ENCODE measurements at regions not wholly inside any gene's neighbourhood (a gene's known extent, or its start where the extent isn't known, plus 50 kb on each side); places are given as distances from the start of the nearest gene placed in this dataset.

DNA sequence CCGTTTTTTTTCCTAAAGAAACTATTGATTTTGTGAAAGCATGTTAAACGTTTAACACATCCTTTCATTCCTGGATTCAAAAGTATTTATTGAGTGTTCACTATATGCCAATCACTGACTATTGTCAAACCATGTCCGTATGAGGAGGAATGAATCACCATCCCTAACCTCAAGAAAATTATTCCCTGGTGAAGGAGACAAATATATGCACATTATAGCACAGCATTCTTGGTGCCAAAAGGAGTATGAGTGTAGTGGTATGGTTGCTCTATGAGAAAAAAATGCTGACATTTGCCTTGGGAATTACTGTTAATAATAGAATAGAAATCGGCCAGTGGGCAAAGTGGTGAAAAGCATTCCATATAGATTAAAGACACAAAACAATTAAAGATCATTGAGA, 1390.1 kb downstream of the MRPL39 start:
- ATAC-seq (no peak), DNase-seq (no peak)
- intact Hi-C loops (cut with DNase I): no loop called here
- Histone ChIP-seq H3K4me1 (ENCODE audit: control insufficient read depth, insufficient read depth, low read length) (no peaks in the 10 kb centered on the region), H3K27ac (ENCODE audit: low read length) (no peak overlapping the region), H3K9me3 (ENCODE audit: control insufficient read depth, low read length) (no peaks in the 10 kb centered on the region), H3K27me3 (ENCODE audit: control insufficient read depth, insufficient read depth) (no peaks in the 10 kb centered on the region), H3K4me3 (ENCODE audit: low read length) (no peak overlapping the region)
- WGBS: 67% methylated on average over 4 of the region's 4 CpGs

DNA sequence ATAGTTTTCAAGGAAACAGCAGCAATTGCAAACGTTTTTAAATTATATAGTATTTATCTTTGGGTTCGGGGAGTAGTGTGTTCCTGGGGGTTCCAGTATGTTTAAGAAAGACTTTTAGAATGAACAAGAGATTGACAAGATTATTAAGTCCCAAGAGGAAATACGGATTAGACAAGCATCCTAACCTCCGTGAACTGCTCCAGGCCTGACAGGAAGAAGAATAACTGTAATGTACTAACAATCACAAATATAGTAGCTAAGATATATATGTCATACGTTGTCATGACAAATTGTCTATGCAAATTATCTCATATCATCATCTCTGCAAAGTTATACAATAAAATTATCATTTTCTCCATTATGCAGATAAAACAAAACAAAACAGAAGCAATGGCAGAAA, 1397.2 kb downstream of the MRPL39 start:
- no peak for ATAC-seq
- intact Hi-C loops (cut with DNase I): no loop called here
- DNase-seq: no peak
- Histone ChIP-seq H3K4me1 (ENCODE audit: control insufficient read depth, insufficient read depth, low read length) (no peaks in the 10 kb centered on the region), H3K4me3 (ENCODE audit: low read length) (no peak overlapping the region), H3K27ac (ENCODE audit: low read length) (no peak overlapping the region), H3K27me3 (ENCODE audit: control insufficient read depth, insufficient read depth) (no peaks in the 10 kb centered on the region), H3K9me3 (ENCODE audit: control insufficient read depth, low read length) (no peaks in the 10 kb centered on the region)
- 66% methylated on average over 5 of the region's 5 CpGs for WGBS

DNA sequence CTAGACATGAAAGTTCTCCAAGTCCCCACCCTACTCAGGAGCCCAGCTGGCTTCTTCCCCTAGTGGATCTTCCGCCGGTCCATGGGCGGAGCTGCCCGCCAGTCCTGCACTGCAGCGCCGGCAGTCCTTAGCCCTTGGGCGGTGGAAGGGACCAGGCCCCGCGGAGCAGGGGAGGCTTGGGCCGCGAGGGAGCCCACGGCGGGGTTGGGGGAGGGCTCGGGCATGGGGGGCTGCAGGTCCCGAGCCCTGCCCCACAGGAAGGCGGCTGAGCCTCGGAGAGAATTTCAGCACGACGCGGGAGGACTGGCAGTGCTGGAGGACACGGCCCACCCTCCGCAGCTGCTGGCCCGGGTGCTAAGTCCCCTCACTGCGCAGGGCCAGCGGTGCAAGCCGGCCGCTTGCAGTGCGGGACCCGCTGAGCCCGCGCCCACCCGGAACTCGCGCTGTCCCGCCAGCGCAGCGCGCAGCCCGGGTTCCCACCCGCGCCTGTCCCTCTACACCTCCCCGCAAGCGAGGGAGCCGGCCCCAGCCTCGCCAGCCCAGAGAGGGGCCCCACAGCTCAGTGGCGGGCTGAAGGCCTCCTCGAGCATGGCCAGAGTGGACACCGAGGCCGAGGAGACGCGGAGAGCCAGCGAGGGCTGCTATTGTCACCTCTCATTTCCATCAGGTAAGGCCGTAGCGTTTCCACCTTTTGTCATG, 1398.6 kb downstream of the MRPL39 start:
- DNase-seq (peak in 1 of 3 donors; percentile 48), ATAC-seq (peak in 1 of 2 donors; percentile 21)
- no peaks in the 10 kb centered on the region for H3K4me1 ChIP-seq (ENCODE audit: control insufficient read depth, insufficient read depth, low read length)
- H3K27ac ChIP-seq (ENCODE audit: low read length): no peak overlapping the region
- intact Hi-C loops (cut with DNase I): no loop called here
- H3K4me3 ChIP-seq (ENCODE audit: low read length): no peak overlapping the region
- no peaks in the 10 kb centered on the region for H3K9me3 ChIP-seq (ENCODE audit: control insufficient read depth, low read length)
- H3K27me3 ChIP-seq (ENCODE audit: control insufficient read depth, insufficient read depth): no peaks in the 10 kb centered on the region
- WGBS: 95% methylated on average over 54 of the region's 54 CpGs

DNA sequence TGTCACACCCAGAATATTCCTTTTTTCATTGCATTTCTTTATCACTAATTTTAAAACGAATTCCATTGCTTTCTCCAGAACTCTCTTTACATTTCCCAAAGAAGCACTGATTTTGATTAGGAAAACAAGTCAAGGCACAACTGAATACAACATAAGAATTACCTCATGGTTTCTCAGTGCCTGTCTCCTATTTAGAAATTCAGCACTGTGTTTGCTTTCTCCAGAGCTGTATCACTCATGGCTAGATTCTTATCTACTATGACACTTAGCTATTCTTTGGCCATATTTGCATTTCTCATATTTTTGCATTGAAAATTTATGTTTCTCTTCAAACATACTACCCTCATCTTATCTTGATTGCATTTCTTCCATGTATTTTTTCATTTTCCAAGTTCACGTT, 1402.0 kb downstream of the MRPL39 start:
- intact Hi-C loops (cut with DNase I): no loop called here
- Histone ChIP-seq H3K27ac (ENCODE audit: low read length) (no peak overlapping the region), H3K27me3 (ENCODE audit: control insufficient read depth, insufficient read depth) (no peaks in the 10 kb centered on the region), H3K4me3 (ENCODE audit: low read length) (no peak overlapping the region), H3K4me1 (ENCODE audit: control insufficient read depth, insufficient read depth, low read length) (no peaks in the 10 kb centered on the region), H3K9me3 (ENCODE audit: control insufficient read depth, low read length) (no peaks in the 10 kb centered on the region)
- no peak for ATAC-seq
- DNase-seq: no peak
- WGBS: 47% methylated on average over 2 of the region's 2 CpGs

DNA sequence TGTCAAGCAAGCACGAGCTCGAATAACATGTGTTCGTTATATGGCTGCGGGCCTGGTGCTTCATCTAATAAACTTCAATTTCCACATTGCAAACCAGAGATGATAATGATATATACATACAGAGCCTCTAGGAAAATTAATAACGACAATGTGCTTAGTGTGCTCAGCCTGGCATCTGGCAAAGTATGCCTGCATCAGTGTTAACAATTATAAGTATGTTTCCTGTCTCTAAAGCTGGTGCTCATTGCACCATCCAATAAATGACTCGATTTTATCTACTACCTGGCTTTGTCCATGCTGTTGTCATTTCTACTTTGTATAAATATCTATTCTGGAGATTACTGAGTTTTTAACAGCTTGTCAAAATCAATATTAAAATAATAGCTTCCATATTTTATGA, 1402.6 kb downstream of the MRPL39 start:
- H3K4me3 ChIP-seq (ENCODE audit: low read length): no peak overlapping the region
- WGBS: 77% methylated on average over 6 of the region's 6 CpGs
- DNase-seq (no peak), ATAC-seq (no peak)
- H3K27me3 ChIP-seq (ENCODE audit: control insufficient read depth, insufficient read depth): no peaks in the 10 kb centered on the region
- no peaks in the 10 kb centered on the region for H3K9me3 ChIP-seq (ENCODE audit: control insufficient read depth, low read length)
- intact Hi-C loops (cut with DNase I): no loop called here
- no peaks in the 10 kb centered on the region for H3K4me1 ChIP-seq (ENCODE audit: control insufficient read depth, insufficient read depth, low read length)
- no peak overlapping the region for H3K27ac ChIP-seq (ENCODE audit: low read length)

DNA sequence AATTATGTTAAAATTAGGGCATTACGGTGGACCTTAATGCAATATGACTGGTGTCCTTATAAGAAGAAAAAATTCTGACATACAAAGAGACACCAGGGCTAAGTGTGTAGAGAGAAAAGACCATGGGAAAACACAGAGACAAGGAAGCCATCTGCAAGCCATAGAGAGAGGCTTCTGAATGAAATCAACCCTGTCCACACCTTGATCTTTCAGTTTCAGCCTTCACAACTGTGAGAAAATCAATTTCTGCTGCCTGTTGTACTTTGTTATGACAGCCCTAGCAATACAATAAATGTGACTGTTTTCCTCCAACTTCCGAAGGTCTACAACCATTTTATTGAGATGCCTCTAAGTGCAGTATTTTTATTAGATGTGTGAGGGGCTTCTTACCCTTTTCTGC, 1407.2 kb downstream of the MRPL39 start:
- intact Hi-C loops (cut with DNase I): no loop called here
- Histone ChIP-seq H3K9me3 (ENCODE audit: control insufficient read depth, low read length) (no peaks in the 10 kb centered on the region), H3K4me3 (ENCODE audit: low read length) (no peak overlapping the region), H3K27ac (ENCODE audit: low read length) (no peak overlapping the region), H3K27me3 (ENCODE audit: control insufficient read depth, insufficient read depth) (no peaks in the 10 kb centered on the region), H3K4me1 (ENCODE audit: control insufficient read depth, insufficient read depth, low read length) (no peaks in the 10 kb centered on the region)
- WGBS: 91% methylated on average over 2 of the region's 2 CpGs
- DNase-seq: no peak
- no peak for ATAC-seq

DNA sequence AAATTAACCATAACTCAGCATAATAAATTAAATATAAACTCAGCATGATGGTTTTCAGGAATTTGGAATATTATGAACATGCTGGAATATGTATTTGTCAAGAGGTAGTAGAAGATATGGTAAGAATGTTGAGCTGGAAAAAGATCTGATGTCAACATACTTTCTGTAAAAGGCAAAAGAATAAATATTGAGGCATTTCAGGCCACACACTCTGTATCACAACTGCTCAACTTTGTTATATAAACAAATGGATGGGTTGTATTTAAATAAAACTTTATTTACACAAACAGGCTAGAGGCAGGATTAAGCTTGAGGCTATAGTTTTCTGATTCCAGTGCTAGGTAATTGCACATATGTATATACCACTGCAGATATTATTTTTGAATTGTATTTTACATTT, 1409.4 kb downstream of the MRPL39 start:
- Histone ChIP-seq H3K27ac (ENCODE audit: low read length) (no peak overlapping the region), H3K27me3 (ENCODE audit: control insufficient read depth, insufficient read depth) (no peaks in the 10 kb centered on the region), H3K4me1 (ENCODE audit: control insufficient read depth, insufficient read depth, low read length) (no peaks in the 10 kb centered on the region), H3K4me3 (ENCODE audit: low read length) (no peak overlapping the region), H3K9me3 (ENCODE audit: control insufficient read depth, low read length) (no peaks in the 10 kb centered on the region)
- no peak for DNase-seq
- no peak for ATAC-seq
- intact Hi-C loops (cut with DNase I): no loop called here

DNA sequence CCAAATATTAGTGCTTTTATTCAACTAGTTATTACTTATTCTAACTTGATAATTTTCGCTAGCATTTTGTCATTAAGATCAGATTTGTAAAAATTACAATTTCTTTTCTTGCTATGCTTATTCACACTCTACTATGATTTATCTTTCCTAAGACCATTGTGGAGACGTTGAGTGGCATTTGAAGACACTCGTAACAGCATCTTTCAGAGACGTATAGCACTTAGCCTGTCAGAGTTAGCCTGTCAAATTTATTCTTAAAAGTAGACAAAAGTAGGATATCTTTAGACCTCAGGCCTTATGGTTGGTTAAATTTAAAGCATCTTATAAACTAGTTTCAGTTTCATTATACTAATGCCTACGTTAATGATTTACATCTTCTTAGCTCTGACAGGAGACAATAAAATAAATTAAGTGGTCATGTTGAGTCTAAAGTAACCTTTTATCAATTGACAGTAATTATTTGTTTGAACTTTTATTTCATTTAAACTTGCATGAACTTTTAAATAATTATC, 1410.1 kb downstream of the MRPL39 start:
- WGBS: 82% methylated on average over 5 of the region's 5 CpGs

DNA sequence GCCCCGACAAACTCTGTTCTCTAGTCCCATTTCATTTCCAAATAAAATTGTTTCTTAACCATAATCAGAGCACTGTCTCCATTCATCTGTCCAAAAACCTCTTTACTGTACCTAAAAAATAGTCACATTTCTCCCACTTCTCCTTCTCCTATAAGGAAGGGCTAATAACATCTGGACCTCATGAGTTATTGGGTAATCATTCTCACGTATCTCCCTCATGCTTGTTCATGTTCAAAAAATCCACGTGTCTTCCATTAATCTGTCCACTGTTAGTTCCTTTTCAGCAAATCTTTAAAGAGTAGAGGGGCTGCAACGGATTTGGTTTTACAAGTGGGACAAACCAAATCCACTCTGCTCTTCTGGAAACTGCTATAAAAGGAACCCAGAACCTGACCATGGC, 1418.8 kb downstream of the MRPL39 start:
- ATAC-seq (no peak), DNase-seq (no peak)
- intact Hi-C loops (cut with DNase I): no loop called here
- H3K27me3 ChIP-seq (ENCODE audit: control insufficient read depth, insufficient read depth): no peaks in the 10 kb centered on the region
- H3K4me1 ChIP-seq (ENCODE audit: control insufficient read depth, insufficient read depth, low read length): no peaks in the 10 kb centered on the region
- no peak overlapping the region for H3K4me3 ChIP-seq (ENCODE audit: low read length)
- no peaks in the 10 kb centered on the region for H3K9me3 ChIP-seq (ENCODE audit: control insufficient read depth, low read length)
- H3K27ac ChIP-seq (ENCODE audit: low read length): no peak overlapping the region
- 62% methylated on average over 4 of the region's 4 CpGs for WGBS

More for the DNA sequence above, 1410.1 kb downstream of the MRPL39 start:
- Histone ChIP-seq H3K4me3 (ENCODE audit: low read length) (no peak overlapping the region), H3K9me3 (ENCODE audit: control insufficient read depth, low read length) (no peaks in the 10 kb centered on the region), H3K27me3 (ENCODE audit: control insufficient read depth, insufficient read depth) (no peaks in the 10 kb centered on the region), H3K4me1 (ENCODE audit: control insufficient read depth, insufficient read depth, low read length) (no peaks in the 10 kb centered on the region), H3K27ac (ENCODE audit: low read length) (no peak overlapping the region)
- DNase-seq (no peak), ATAC-seq (no peak)
- intact Hi-C loops (cut with DNase I): no loop called here

DNA sequence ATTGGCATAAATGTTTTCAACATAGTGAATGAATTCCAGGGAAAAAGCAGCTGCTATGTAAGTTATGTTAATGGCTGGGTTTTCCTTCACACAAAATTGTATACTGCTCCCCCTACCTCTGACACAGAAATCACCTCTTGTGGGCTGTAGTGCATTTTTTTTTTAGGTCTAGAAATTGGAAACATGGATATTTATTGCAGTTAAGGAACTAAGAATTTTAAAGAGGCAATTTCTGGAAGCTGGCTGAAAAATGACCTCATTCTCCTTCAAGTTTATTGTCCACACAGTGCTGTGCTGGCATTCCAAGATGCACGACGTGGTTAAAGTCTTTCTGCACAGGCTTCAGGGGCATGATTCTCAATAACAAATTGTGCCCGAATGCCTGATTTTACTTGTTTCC, 1424.2 kb downstream of the MRPL39 start:
- WGBS: 59% methylated on average over 3 of the region's 3 CpGs
- no peaks in the 10 kb centered on the region for H3K9me3 ChIP-seq (ENCODE audit: control insufficient read depth, low read length)
- no peak for DNase-seq
- no peak for ATAC-seq
- intact Hi-C loops (cut with DNase I): no loop called here
- no peak overlapping the region for H3K27ac ChIP-seq (ENCODE audit: low read length)
- H3K27me3 ChIP-seq (ENCODE audit: control insufficient read depth, insufficient read depth): no peaks in the 10 kb centered on the region
- no peak overlapping the region for H3K4me3 ChIP-seq (ENCODE audit: low read length)
- no peaks in the 10 kb centered on the region for H3K4me1 ChIP-seq (ENCODE audit: control insufficient read depth, insufficient read depth, low read length)

DNA sequence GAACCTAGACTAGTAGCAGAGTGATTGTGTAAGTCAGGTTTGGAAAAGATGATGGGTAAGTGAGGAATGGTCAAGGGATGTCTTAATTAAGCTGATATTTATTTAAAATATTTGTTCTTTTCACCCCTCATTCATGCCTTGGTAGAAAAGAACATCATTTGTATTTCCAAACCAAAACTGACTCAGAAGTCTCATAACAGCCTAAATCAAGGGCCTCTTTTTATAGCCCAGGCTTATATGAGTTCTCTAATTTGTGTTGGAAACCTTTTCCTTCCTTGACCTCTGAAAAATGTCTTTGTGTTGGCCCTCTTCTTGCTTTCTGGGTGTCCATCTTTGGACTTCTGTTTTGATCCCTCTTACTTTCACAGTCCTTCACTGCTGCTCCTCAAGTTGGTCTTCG, 1428.2 kb downstream of the MRPL39 start:
- Histone ChIP-seq H3K4me3 (ENCODE audit: low read length) (no peak overlapping the region), H3K4me1 (ENCODE audit: control insufficient read depth, insufficient read depth, low read length) (no peaks in the 10 kb centered on the region), H3K27me3 (ENCODE audit: control insufficient read depth, insufficient read depth) (no peaks in the 10 kb centered on the region), H3K9me3 (ENCODE audit: control insufficient read depth, low read length) (no peaks in the 10 kb centered on the region), H3K27ac (ENCODE audit: low read length) (no peak overlapping the region)
- DNase-seq: no peak
- intact Hi-C loops (cut with DNase I): no loop called here
- WGBS: 64% methylated on average over 1 of the region's 1 CpG
- ATAC-seq: no peak

DNA sequence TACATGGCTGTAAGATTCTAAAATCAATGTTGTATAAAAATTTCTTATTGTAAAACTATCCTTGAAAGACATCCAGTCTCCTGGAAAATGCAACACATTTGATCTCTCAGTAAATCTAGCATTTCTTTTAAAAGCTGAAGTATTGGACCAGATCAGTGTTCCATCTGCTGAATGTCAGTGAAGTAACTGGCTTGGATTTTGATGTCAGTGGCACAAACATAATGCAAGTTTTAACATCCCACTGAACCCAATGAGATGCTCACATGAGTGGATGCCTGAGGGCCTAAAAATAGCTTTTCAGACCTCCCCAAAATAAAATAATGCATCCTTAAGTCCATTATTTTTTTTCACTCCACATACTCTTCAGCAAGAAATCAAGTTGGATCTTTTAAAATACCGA, 1432.2 kb downstream of the MRPL39 start:
- WGBS: 79% methylated on average over 1 of the region's 1 CpG
- no peak overlapping the region for H3K27ac ChIP-seq (ENCODE audit: low read length)
- no peaks in the 10 kb centered on the region for H3K9me3 ChIP-seq (ENCODE audit: control insufficient read depth, low read length)
- DNase-seq: no peak
- no peak overlapping the region for H3K4me3 ChIP-seq (ENCODE audit: low read length)
- ATAC-seq: no peak
- no peaks in the 10 kb centered on the region for H3K27me3 ChIP-seq (ENCODE audit: control insufficient read depth, insufficient read depth)
- intact Hi-C loops (cut with DNase I): no loop called here
- H3K4me1 ChIP-seq (ENCODE audit: control insufficient read depth, insufficient read depth, low read length): no peaks in the 10 kb centered on the region
